HG02943 (cell line): ENCODE measurements at regions not wholly inside any gene's neighbourhood (a gene's known extent, or its start where the extent isn't known, plus 50 kb on each side); places are given as distances from the start of the nearest gene placed in this dataset.

Experiments used
- ATAC-seq: cut with Tn5 transposase; IDR thresholded peaks from one replicate; pipeline ENCODE4 v1.9.1; 2021; ENCODE audit warnings: mild to moderate bottlenecking, low read depth, moderate library complexity; ENCODE audit not compliant: unreplicated experiment

DNA sequence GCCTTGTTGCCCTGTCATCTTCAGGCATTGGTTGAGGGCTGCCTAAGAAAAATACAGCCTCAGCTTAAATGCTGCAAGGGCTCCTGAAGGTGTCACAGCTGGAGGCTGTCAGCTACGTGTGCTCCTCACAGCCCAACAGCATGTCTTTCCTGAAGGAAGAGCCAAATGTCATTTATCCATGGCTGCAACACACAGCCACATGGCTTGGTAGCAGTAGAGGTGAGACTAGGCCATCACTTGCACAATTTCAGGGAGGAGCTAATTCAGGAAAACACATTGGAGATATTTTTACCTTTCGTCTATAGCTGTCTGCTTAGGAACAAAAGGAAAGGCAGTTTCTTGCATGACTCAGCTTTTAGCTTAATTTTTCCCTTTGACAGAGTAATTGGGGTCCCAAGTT lies 260.7 kb downstream of the SYK start:
- ATAC-seq = no peak

DNA sequence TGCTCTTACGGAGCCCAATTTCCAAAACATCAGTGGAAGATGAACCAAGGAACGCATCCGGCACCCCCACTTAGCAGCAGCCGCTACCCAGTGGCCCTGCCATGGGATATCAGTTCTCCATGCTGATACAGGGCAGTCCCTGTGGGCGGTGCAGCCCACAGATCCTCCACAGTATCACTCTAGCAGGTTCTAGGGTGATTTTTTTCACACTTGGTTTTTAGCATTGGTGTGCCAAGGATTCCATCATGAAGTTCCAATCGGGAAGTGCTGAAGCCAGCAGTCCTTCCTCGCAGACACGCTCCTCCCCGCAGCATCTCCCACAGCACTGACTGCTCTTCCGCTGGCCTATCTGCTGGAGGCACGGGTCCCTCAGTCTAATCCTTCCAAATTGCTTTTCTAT lies 261.9 kb downstream of the SYK start:
- no peak for ATAC-seq

DNA sequence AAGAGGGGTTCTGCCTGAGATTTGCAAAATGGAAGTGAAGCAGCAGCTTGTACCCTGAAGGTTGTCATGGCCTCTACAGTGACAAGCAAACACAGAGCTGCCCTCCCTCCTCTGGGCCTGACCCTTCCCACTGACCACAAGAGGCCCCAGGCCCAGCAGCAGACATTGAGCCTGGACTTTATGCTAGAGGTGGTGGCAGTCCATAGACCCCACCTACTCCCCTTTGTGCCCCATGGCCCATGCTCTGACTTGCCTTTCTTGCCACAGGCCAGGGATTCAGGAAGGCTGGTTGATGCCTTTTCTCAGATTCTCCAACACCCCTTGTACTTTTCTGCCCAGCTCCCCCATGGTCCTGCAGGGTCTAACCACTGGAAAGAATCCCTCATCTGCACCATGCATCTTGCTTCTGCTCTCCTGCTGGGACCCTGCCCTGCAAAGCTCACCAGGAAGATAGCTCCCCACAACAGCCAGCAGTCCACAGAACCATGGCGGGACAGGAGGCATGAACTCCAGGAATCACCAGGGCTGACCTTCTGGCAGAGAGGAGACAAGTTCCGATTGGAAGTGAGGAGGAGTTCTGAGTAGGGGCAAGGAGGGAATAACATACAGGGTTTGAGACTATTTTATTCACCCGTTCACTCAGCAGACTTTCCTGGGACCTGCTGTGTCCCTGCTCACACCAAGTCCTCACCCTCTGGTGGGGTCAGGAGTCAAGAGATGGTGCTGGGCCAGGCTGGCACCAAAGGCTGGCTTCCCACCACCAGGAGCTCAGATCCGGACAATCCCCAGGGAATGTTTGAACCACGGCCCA lies 263.8 kb downstream of the SYK start:
- no peak for ATAC-seq

DNA sequence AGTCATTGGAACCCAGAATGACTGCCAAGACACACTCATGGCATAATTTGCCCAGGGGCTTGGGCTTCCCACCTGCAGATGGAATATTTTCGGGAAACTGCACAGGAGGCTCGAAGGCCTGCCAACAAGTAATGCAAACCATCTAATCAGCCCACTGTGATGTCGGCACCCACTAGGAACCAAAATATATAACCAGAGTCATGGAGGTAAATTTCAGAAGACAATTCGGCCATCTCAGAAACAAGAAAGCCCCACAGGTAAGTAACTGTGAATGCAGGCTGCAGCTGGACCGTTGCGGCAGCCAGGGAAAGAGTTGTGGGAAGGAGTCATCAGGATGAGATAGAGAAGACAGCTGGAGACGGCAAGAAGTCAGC lies 264.4 kb downstream of the SYK start:
- ATAC-seq = no peak

DNA sequence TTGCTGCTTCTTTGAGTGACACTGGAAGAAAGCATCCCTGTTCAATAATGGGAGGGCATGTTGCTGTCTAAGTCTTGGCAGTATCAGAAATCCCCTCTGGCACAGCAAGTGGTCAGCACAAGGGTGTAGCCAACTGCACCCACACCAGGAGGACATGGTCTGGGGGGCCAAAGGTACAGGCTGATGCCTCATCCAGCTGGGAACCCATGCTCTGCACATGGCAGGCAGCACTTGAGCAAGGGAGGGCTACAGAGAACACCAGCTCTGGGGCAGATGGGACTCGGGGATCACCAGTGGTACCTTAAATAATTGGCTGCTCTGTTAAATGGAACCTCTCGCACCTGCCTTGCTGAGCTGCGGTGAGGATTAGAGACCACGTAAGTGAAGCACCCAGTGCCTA lies 265.2 kb downstream of the SYK start:
- no peak for ATAC-seq

DNA sequence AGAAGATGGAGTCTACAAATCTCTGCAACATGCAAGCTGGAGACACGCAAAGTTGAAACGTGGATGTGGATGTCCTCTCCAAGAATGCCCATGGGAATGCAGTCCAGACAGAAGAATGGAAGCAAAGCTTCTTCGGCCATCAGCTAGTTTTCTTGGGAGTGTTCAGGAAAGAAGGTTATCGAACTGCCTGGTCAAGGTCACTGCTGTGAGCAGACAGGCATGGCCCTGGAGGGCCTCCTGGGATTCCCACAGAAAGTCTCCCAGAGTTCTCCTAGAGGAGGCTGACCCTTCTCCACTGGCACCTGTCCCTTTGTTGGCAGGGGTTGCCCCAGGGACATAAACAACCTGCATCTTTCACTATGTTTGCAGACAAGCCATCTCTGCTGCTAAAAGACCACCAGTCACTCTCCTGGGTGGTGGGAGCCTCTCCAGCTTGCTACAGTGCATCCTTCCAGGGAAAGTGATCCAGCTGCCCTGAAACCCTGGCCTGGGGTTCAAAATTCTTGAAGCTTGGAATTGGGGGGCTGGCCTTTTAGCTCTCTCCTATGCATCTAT lies 265.8 kb downstream of the SYK start:
- no peak for ATAC-seq

DNA sequence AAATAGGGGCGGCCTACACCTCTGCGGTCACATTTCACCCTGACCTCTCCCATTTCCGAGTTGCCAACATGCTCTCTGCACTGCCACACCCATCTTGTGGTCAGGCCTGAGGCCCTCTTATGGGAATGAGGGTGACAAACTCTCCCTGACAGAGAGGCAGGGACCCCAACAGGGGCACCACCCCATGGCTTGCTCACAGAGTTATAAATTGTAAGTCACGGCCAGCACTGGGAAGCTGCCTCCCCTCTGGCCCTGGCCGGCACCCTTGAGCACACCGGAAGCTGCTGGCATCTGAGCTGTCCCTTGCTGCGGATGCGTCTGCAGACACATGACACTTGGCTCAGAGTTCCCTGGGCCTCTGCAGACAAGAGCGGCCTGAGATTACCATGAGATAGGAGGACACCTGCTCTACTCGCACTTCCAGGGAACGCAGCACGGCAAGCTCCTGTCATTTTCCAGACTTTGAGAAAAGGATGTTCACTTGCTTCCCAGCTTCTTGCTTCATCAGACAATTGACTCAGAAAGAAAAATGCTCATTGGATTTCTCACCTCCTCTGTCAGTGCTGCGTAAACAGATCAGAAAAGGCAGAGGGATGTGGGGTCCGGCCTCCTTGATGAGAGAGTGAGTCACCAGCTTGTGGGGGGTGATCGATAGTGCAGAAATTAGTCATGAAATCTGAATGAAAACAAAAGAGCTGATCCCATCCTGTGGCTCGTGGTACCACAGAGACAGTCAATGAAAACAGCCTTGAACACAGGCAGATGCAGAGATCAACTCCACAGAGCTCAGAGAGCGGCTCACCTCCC lies 269.8 kb downstream of the SYK start:
- no peak for ATAC-seq

DNA sequence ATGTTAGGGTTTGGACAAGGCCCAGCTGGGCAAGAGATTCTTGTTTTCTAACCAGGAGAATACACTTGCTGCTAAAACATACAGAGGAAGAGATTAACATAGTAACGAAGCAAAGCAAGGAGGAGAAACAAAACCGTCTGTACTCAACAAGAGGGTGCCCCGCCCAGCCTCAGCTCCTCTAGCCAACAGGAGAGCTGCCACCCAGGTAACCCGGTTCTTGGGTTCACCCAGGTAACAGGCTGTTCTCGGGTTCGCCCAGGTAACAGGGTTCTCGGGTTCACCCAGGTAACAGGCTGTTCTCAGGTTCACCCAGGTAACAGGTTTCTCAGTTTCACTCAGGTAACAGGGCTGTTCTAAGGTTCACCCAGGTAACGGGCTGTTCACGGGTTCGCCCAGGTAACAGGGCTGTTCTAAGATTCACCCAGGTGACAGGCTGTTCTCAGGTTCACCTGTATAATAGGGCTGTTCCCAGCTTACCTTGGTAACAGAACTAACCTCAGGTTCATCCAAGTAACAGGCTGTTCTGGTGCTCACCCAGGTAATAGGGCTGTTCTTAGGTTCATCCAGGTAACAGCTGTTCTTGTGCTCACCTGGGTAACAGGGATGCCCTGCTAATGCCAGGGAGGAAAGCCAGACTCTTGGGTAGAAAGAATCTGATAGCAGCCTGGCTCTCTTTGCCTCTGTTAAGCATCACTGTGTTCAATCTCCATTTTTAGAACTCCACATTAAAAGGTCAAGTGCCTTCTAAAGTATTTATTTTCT lies 271.6 kb downstream of the SYK start:
- ATAC-seq = no peak

DNA sequence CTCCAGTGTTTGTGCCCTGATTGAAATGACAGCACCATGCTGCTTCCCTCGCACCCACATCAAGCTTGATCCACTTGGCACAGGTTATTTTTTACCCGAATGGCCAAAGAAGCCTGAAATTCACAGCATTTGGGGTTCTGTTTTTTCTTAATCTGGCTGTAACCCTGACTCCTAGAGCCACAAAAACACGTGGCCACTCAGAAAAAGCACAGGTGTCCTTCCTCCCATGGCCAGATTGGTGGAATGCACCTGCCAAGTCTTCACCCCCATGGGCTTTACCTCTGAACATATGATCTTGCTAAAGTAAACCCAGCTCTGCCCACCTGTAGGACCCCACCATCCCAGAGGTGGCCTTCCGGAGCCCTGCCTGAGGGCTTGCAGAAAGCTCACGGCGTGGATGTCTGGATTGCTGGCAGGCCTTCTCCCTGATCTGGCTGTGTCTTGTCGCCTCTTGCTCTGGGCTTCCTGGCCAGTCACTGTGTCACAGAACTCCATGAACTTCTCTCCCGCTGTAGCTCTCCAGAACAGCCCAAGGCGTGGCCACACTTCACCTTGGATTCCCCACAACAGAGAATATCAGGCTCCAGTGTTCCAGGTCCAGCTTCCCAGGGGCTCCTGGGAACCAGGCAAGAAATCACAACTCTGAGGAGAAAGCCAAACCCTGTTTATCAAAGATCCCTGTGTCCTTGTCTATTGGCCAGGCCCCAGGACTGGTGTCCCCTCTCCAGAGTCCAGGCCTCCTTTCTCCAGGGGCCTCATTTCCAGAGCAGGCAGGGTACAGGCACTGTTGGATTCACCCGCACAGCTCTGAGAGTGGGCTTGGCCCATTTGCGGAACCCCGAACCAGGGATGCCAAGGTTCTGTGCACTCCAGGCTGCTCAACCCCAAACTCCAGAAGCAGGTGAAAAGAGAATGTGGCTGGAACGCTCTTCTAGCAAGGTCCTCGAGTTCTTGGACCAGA lies 272.5 kb downstream of the SYK start:
- no peak for ATAC-seq

DNA sequence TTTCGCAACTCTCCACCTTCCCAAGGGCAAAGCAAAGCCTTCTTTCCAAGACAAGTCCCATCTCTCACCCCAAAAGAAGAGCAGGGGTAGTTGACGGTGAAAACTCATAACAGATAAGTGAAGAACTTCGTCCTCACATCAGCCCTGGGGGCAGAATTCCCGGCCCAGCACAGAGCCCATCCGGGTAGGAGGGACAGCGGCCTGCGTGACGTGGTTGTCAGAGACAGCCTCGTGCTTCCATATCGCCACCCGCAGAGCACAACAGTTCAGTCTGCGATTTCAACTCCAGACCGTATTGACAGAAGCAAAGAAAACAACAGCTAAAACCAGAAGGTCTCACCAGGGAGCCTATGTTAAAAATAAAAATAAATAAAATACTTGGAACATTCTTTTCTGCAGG lies 273.2 kb downstream of the SYK start:
- no peak for ATAC-seq

DNA sequence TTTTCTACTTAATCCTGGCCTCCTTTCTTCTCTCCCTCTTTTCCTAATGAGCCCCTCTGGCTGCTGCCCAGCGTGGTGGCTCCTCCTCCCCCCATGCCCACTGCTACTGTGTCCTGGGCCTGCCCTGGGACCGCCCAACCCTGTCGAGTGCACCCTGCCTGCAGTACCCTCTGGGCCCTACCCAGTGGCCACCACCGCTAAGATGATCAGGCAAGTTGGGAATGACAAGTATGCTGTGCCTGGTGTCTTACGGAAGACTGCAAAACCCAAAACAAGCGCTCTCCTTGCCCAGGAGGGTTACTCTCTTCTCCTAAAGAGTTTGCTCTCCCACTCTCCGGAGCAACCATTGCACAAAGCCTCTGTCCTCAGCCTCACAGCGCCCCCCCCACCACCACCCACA lies 273.7 kb downstream of the SYK start:
- no peak for ATAC-seq

DNA sequence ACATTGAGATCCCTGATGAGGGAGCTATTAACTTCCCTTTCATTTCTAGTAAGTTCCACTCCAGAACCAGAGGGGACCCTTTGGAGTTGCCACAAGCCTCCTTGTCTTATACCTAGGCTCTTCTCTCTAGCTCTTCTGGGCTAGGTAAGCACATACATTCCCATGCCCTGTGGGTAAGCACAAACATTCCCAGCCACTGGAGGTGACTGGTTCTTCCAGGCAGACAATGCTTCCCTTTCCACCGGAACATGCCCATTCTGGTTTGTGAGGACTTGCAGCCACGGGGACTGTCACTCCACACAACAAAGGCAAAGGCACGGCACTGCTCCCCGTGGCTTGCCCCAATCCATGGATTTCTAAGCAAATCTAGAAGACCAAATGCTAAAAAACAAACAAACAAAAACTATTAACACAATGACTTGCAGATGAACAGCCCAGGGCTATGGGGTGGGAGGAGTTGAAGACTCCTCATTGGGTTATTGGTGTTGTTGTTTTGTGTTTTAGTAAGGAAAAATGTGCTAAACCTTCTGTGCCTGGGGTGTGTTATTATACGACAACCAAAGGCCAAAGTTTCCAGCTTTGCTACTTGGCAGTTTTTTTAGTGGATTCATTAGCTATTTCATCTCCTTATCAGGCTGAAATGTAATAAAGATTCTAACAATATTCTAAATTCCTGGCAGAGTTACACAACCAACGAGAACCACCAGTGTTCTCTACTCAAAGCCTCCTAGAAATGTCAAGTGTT lies 276.2 kb downstream of the SYK start:
- no peak for ATAC-seq

DNA sequence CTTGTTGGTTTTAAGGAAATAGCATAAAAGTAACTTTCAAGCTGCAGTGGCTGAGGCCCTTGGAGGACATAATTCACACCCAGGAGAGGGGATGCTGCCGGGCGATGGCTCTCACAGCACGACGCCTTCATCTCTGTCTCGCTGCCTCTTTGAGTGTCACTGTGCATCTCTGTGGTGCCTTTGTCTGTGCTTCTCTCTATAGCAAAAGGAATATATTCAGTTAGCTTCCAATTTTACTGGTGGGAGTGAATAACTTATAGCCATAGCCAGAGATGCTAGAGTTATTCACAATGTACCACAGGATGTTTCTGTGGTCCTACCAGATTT lies 276.7 kb downstream of the SYK start:
- ATAC-seq = no peak

DNA sequence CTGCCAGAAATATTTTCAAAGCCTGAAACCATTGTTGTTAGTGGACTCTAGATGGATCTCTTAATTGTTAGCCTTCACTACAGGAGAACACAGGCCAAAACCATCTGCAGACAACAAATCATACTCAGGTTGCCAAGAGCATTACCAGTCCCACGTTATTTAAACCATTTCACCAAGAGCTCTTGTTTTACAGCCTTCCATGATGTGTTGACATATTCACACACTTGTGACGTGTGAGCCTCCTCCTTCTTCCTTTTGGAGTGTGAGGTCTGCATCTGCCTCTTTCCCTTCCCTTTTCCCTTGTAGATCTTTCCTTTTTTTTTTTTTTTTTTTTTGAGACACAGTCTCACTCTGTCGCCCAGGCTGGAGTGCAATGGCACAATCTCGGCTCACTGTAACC lies 279.0 kb downstream of the AUH start:
- no peak for ATAC-seq

DNA sequence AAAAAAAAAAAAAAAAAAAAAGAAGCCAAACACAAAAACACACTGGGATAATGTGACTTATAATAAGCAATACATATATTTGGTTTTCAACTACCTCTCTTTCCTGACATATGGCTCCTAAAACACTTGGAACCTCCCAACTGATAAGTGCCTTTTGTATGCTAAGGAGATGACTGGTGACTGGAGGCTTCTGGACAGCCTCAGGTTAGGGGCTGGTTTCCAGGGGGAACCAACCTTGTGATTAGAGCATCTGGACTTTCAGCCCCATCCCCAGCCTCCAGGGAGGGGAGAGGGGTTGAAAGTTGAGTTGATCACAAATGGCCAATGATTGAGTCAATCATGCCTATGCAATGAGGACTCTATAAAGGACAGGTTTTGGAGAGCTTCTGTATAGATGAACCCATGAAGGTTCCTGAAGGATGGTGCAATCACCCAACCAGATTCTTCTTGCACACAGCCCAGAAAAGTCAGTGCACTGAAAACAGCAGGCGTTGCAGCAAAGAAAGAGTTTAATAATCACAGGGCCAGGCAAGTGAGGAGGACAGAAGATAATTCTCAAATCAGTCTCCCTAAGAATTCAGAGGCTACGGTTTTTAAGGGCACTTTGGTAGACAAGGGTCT lies 276.7 kb downstream of the AUH start:
- ATAC-seq = no peak

DNA sequence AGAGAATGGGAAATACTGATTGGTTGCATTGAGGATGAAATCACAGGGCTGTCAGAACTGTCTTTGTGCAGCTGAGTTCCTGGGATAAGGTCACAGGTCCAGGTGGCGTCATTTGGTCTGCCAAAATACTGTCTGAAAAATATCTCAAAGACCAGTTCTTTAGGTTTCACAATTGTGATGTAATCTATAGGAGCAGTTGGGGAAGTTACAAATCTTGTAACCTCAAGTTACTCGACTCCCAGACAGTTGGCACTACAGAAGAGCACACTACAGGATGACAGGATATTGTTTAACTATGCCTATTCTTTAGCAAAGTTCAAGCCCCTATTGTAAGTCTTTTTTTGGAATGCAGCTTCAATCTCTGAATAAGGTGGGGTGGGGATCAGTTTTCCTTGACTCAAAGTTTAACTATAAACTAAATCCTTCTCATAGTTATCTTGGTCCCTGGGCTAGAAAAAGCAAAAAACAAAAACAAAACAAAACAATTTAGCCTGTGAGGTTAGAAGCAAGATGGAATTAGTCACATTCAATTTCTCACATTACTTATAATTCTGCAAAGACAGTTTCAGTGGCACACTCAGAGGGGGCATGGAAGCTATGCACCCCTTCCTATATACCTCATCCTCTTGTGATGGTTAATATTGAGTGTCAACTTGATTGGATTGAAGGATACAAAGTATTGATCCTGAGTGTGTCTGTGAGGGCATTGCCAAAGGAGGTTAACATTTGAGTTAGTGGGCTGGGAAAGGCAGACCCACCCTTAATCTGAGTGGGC lies 276.0 kb downstream of the AUH start:
- ATAC-seq = no peak

DNA sequence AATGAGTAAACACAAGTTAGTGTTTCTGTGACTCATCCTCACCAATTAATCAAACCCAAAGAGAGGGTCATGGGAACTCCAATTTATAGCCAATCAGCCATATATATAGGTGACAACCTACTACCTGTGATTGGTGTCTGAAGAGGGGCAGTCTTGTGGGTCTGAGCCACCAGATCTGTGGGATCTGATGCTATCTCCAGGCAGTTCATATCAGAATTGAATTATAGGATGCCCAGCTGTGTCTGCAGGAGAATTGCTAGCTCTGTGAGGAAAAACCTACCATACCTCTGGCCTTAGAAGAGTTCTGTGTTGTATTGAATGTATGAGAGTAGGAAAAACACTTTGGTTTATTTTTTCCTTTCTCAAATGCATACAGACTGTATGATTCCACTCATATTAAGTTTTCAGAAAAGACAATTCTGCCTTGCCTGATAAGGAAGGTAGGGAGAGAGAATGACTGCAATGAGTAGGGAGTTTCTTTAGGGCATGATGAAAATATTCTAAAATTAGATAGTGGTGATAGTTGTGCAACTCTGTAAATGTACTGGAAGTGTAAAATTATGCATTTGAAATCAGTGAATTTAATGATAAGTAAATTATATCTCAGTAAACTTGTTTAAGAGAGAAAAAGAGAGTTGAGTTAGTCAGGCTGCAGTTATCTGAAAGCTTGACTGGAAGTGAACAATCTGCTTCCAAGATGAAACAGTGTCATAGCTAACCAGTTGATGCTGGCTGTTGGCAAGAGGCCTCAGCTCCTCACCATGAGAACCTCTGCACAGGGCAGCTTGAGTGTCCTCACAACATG lies 274.9 kb downstream of the AUH start:
- no peak for ATAC-seq

DNA sequence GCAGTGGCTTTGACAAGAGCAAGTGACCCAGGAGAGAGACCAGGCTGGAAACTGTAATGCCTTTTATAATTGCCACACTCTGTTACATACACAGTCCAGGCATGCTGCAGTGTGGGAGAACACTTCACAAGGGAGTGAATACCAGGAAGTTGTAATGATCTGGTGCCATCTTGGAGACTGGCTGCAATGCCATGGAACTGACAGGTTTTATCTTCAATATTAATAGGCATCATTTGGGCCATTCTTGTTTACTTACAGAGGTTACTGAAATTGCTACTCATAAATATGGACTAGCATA lies 274.3 kb downstream of the AUH start:
- no peak for ATAC-seq
